Naive thymus-derived CD8-positive, alpha-beta T cell (primary cell): ENCODE measurements at regions not wholly inside any gene's neighbourhood (a gene's known extent, or its start where the extent isn't known, plus 50 kb on each side); places are given as distances from the start of the nearest gene placed in this dataset.

Experiments used
- ATAC-seq, 2 donors: fragments of 150-1000 bp; cut with Tn5 transposase in 1 of 2; sonication (Bioruptor Pico), chemical (Tn5 transposase) in 1 of 2; 1 replicate in 1 of 2; 2 replicates in 1 of 2; pipeline ENCODE4 v1.10.0; 2021; ENCODE audit warnings: mild to moderate bottlenecking in 2 of 2, moderate library complexity in 2 of 2
- POLR2A ChIA-PET: fragments of 350-600 bp; sonication (Branson Sonifier 250); formaldehyde crosslinking; loops from one replicate; lab custom pipeline; 2021; ENCODE audit warnings: antibody characterized with exemption; lab: Charles Lee
- DNase-seq, 10 donors: peaks; one replicate each; pipeline versions ENCODE4 v3.0.0 to v3.0.0-alpha.2; 2020 to 2022
- H3K27ac Mint-ChIP-seq, 10 donors: one replicate each; pipeline ENCODE4 v1.8.0; 2020 to 2022; ENCODE audit warnings: mild to moderate bottlenecking in 10 of 10, mixed read lengths in 10 of 10, moderate library complexity in 4 of 10, inconsistent platforms in 1 of 10
- H3K27me3 Mint-ChIP-seq, 5 donors: one replicate each; pipeline ENCODE4 v1.8.0; 2021 to 2022; ENCODE audit warnings: mixed read lengths in 5 of 5
- H3K36me3 Mint-ChIP-seq, 3 donors: one replicate each; pipeline ENCODE4 v1.8.0; 2020 to 2022; ENCODE audit warnings: mixed read lengths in 3 of 3, mild to moderate bottlenecking in 2 of 3, inconsistent platforms in 1 of 3
- H3K4me1 Mint-ChIP-seq, 4 donors: one replicate each; pipeline ENCODE4 v1.8.0; 2021 to 2022; ENCODE audit warnings: mixed read lengths in 4 of 4
- H3K4me3 Mint-ChIP-seq, 10 donors: one replicate each; pipeline ENCODE4 v1.8.0; 2020 to 2022; ENCODE audit warnings: mild to moderate bottlenecking in 10 of 10, mixed read lengths in 10 of 10, moderate library complexity in 6 of 10, inconsistent platforms in 1 of 10
- H3K9me3 Mint-ChIP-seq, 9 donors: one replicate each; pipeline ENCODE4 v1.8.0; 2020 to 2022; ENCODE audit warnings: mixed read lengths in 9 of 9, mild to moderate bottlenecking in 3 of 9, inconsistent platforms in 1 of 9, moderate library complexity in 1 of 9

DNA sequence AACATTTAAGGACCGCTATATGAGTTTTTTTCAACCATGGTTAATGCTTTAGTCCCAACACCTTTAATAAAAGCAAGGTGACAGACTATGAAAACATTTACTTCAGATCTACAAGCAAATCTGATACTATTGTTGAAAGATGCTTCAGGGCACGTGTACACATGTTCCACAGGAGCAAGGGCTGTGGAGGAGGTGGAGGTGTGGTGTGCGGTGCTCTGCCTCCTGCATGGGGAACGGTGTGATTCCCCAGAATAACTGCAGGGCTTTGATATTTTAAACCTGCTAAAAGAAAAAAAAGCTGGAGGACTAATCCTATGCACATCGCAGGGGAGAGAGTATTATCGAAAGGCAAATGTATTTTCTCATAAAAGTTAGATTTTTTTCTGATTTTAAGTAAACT is 188.1 kb upstream of the CEP162 start:
- Mint-ChIP-seq H3K36me3 (no peaks in the 10 kb centered on the region), H3K4me1 (no peaks in the 10 kb centered on the region), H3K9me3 (peaks cover 0 to 5% (median 0%) of the 10 kb centered on the region in 9 donors), H3K4me3 (no peak overlapping the region), H3K27ac (no peak overlapping the region), H3K27me3 (peaks cover 0 to 10% (median 3%) of the 10 kb centered on the region in 5 donors)
- DNase-seq (no peak), ATAC-seq (no peak)
- POLR2A ChIA-PET = no interaction called here

DNA sequence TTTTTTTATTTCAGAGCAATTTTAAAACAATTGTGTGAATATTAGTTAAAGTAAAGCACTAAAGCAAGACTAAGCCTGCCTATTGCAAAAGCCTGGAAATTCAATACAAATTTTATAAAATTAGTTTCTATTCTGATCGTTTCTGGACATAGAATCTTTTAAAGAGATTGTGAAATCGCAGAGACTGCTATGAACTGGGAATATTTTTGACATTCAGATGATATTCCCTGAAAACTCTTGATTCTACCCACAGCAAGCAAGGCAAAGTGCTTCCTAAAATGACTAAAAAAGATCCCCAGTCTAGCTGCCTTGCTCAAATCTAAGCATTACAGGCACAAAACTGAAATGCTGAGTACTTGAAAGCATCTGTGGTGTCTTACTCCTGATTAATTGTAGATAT is 187.6 kb upstream of the CEP162 start:
- H3K36me3 Mint-ChIP-seq = no peaks in the 10 kb centered on the region
- peaks cover 0 to 8% (median 3%) of the 10 kb centered on the region in 5 donors for H3K27me3 Mint-ChIP-seq
- H3K4me3 Mint-ChIP-seq = no peak overlapping the region
- peaks cover 0 to 5% (median 0%) of the 10 kb centered on the region in 9 donors for H3K9me3 Mint-ChIP-seq
- H3K27ac Mint-ChIP-seq = no peak overlapping the region
- no peaks in the 10 kb centered on the region for H3K4me1 Mint-ChIP-seq
- ATAC-seq (no peak), DNase-seq (no peak)
- POLR2A ChIA-PET = no interaction called here

DNA sequence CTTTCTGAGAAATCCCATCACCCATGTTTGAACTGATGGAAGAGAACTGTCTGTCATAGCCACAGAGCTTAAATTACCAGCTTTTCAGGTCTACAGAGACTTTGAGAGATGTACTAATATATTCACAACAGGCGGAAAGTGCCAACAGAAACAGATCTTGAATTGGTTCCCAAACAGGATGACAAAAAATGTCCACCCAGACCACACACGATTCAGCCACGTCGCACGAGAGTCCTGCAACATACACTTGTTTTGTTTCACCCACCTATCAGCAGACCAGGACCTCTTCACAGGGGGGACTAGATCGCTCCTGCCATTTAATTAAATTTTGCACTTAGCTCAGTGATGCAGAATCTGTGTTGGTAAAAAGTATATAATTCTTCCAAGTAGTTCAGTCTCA is 187.1 kb upstream of the CEP162 start:
- H3K27me3 Mint-ChIP-seq = peaks cover 0 to 8% (median 3%) of the 10 kb centered on the region in 5 donors
- no peak overlapping the region for H3K27ac Mint-ChIP-seq
- peaks cover 0 to 5% (median 0%) of the 10 kb centered on the region in 9 donors for H3K9me3 Mint-ChIP-seq
- no peak overlapping the region for H3K4me3 Mint-ChIP-seq
- H3K4me1 Mint-ChIP-seq = no peaks in the 10 kb centered on the region
- DNase-seq = no peak
- no peak for ATAC-seq
- no peaks in the 10 kb centered on the region for H3K36me3 Mint-ChIP-seq
- POLR2A ChIA-PET = no interaction called here

DNA sequence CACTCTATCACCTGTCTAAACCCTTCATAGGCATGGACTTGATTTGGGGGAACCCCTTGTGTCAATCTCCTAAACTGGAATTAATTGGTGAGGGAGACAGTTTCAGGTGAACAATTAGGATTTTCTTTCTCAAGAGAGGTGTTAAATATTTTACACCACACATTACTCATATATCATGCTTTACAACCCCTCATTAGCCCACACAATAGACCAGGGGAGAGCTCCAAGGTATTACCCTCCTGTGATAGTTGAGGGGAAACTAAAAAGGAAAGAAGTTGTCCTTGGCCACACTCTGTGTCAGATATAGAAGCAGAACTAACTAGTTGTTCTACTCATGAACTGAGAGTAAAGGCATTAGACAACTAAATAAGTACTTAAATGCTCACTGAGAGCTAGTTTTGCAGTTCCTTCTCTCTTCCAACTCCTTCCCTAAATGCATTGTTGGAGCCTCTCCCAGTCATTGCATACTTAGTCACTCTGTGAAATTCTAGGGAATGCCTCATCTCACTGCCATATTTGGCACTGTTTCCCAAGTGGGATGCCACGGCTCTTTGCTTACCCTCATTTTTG is 183.7 kb upstream of the CEP162 start:
- POLR2A ChIA-PET = no interaction called here
- peaks cover 0 to 3% (median 0%) of the 10 kb centered on the region in 9 donors for H3K9me3 Mint-ChIP-seq
- peaks cover 0 to 4% (median 0%) of the 10 kb centered on the region in 5 donors for H3K27me3 Mint-ChIP-seq
- H3K27ac Mint-ChIP-seq = no peak overlapping the region
- ATAC-seq (no peak), DNase-seq (no peak)
- H3K4me1 Mint-ChIP-seq = no peaks in the 10 kb centered on the region
- no peaks in the 10 kb centered on the region for H3K36me3 Mint-ChIP-seq
- H3K4me3 Mint-ChIP-seq = no peak overlapping the region

DNA sequence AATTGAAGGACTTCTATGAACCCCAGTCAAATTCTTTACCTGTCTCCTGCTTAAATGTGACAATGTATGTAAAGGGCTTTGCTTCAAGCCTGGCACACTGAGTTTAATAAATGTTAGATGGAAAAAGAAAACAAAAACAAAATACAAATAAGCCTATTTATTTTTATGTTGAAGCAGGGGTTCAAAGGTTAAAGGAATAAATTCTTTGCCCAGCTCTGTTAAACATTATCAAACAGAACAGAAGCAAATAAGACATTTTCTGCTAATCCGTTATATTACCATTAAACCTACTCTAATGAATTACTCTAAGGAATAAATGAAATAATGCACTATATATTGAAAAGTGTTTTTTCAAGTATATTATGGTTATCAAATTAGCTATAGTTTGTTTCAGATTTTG is 182.5 kb upstream of the CEP162 start:
- POLR2A ChIA-PET = no interaction called here

DNA sequence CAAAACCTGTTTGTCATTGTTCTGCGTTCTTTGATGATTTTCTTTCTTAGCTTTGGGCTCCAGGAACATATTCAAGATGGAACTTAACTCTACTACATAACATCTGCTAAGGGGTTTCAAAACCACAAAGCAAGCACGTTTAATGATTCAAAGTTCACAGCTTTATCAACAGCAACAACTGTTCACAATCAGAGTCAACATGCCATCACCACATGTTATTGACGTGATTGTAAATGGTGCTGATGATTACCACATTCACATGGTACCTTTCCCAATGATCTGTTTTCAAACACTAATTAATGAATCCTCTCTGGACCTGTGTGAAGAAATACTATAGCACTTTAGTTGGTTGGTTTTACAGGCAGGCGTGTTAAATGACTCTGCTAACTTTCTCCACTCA is 180.6 kb upstream of the CEP162 start:
- no peak for ATAC-seq
- H3K4me3 Mint-ChIP-seq = no peak overlapping the region
- no peaks in the 10 kb centered on the region for H3K36me3 Mint-ChIP-seq
- no peak overlapping the region for H3K27ac Mint-ChIP-seq
- DNase-seq = no peak
- H3K9me3 Mint-ChIP-seq = peaks cover 0 to 3% (median 0%) of the 10 kb centered on the region in 9 donors
- H3K27me3 Mint-ChIP-seq = peaks cover 0 to 2% (median 0%) of the 10 kb centered on the region in 5 donors
- H3K4me1 Mint-ChIP-seq = no peaks in the 10 kb centered on the region
- POLR2A ChIA-PET = no interaction called here

More for the DNA sequence above, 182.5 kb upstream of the CEP162 start:
- Mint-ChIP-seq H3K9me3 (peaks cover 0 to 3% (median 0%) of the 10 kb centered on the region in 9 donors), H3K4me3 (no peak overlapping the region), H3K27ac (no peak overlapping the region), H3K4me1 (no peaks in the 10 kb centered on the region), H3K27me3 (peaks cover 0 to 4% (median 0%) of the 10 kb centered on the region in 5 donors), H3K36me3 (no peaks in the 10 kb centered on the region)
- no peak for DNase-seq
- no peak for ATAC-seq

DNA sequence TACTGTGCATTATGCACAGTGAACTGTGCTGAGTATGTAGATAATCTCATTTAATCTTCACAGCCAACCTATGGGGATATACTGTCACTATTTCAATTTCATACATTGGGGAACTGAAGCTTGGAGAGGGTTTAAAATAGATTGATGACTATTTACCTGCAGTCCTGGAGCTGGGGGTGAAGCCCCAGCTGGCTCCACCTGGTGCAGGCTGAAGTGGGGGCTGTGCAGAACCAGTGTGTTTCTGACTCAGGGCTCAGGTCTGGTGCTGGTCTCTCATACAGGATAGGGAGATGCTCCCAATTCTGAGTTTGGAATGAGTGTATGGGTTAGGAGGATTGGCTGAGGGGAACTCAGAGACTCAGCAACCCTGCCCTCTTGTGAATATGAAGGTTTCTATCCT is 176.1 kb upstream of the CEP162 start:
- peaks cover 0 to 4% (median 0%) of the 10 kb centered on the region in 5 donors for H3K27me3 Mint-ChIP-seq
- ATAC-seq (no peak), DNase-seq (no peak)
- H3K9me3 Mint-ChIP-seq = peaks cover 0 to 7% (median 0%) of the 10 kb centered on the region in 9 donors
- H3K4me3 Mint-ChIP-seq = no peak overlapping the region
- no peaks in the 10 kb centered on the region for H3K36me3 Mint-ChIP-seq
- H3K27ac Mint-ChIP-seq = no peak overlapping the region
- H3K4me1 Mint-ChIP-seq = no peaks in the 10 kb centered on the region
- POLR2A ChIA-PET = no interaction called here

DNA sequence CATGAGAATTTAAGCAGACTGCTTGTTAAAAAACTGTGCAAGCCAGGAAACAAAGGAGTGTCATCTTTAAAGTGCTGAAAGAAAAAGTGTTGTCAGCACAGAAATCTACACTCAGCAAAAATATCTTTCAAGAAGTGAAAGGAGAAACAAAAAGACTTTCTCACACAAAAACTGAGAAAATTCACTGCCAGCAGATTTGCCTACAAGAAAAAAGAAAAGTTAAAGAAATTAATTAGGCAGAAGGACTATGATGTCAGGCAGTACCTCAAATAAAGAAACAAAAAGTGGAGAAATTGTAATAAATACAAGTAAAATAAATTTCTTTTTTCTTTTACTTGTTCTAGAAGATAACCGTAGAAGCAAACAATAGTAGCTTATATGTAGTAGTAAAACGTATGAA is 171.6 kb upstream of the CEP162 start:
- DNase-seq = no peak
- H3K4me3 Mint-ChIP-seq = no peak overlapping the region
- POLR2A ChIA-PET = no interaction called here
- peaks cover 0 to 15% (median 0%) of the 10 kb centered on the region in 9 donors for H3K9me3 Mint-ChIP-seq
- H3K36me3 Mint-ChIP-seq = no peaks in the 10 kb centered on the region
- peaks cover 0 to 5% (median 4%) of the 10 kb centered on the region in 5 donors for H3K27me3 Mint-ChIP-seq
- no peak for ATAC-seq
- H3K27ac Mint-ChIP-seq = no peak overlapping the region
- H3K4me1 Mint-ChIP-seq = no peaks in the 10 kb centered on the region

DNA sequence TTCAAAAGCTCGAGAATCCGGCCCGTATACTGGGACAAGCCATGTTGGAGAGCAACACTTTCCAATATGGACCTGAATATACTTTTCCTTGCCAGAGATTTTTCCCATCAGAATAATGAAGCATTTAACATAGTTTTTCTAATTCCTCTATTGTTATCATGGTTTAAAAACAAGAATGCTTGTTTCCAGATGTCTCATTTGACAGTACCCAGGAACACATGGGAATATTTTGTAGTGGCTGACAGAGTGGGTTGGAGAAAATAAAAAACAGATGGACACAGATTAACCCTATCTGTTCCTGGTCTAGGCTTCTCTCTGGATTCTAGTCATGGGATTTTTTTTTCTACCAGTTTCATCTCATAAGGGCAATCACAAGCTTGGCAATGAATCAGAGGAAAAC is 164.8 kb upstream of the CEP162 start:
- no peak overlapping the region for H3K27ac Mint-ChIP-seq
- POLR2A ChIA-PET = no interaction called here
- H3K27me3 Mint-ChIP-seq = peaks cover 0 to 15% (median 3%) of the 10 kb centered on the region in 5 donors
- peaks cover 0 to 11% (median 0%) of the 10 kb centered on the region in 3 donors for H3K36me3 Mint-ChIP-seq
- no peak for ATAC-seq
- no peaks in the 10 kb centered on the region for H3K4me1 Mint-ChIP-seq
- peaks cover 1 to 24% (median 6%) of the 10 kb centered on the region in 9 donors for H3K9me3 Mint-ChIP-seq
- DNase-seq = no peak
- H3K4me3 Mint-ChIP-seq = no peak overlapping the region

DNA sequence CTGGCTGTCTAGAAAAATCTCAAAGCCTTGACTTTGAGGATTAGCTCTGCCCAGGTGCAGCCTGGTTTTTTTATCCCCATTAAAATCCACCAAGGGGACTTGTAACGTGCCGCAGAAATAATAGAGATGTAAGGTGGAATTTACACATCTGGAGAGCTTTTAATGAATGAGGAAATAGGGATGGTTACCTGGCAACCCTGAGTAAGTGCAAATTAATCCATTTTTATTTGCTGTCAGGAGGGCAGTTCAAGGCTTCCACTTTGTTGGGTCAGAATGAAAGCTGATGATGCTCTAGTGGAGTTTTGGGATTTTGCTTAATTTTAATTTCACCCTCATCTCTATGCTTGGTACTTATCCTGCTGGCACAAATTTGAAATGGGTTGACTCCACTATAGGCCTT is 163.4 kb upstream of the CEP162 start:
- POLR2A ChIA-PET = no interaction called here
- DNase-seq = no peak
- Mint-ChIP-seq H3K36me3 (peaks cover 0 to 12% (median 0%) of the 10 kb centered on the region in 3 donors), H3K27me3 (peaks cover 0 to 15% (median 1%) of the 10 kb centered on the region in 5 donors), H3K4me1 (no peaks in the 10 kb centered on the region), H3K27ac (no peak overlapping the region), H3K4me3 (no peak overlapping the region), H3K9me3 (peaks cover 1 to 30% (median 7%) of the 10 kb centered on the region in 9 donors)
- ATAC-seq = no peak

DNA sequence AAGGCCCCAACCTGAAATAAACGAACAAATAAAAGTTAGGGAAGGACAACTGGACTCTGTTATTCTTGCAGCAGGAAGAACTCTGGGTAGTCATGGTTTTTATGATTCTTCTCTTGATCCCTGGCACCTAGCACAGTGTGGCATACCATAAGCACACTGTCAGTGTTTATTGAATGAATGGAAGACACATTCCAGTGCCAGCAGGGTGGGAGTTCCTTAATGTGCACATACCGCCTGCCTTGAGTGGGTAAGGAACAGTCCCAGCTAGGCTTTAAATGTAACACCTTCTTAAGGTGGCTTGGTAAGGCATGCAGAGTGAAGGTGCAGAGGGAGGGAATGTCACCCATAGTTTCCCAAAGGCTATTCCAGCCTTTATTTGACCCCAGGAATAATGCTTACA is 162.9 kb upstream of the CEP162 start:
- POLR2A ChIA-PET = no interaction called here
- H3K27me3 Mint-ChIP-seq = peaks cover 0 to 15% (median 1%) of the 10 kb centered on the region in 5 donors
- H3K27ac Mint-ChIP-seq = no peak overlapping the region
- DNase-seq = no peak
- no peak for ATAC-seq
- no peaks in the 10 kb centered on the region for H3K4me1 Mint-ChIP-seq
- peaks cover 0 to 12% (median 0%) of the 10 kb centered on the region in 3 donors for H3K36me3 Mint-ChIP-seq
- H3K4me3 Mint-ChIP-seq = no peak overlapping the region
- peaks cover 1 to 35% (median 9%) of the 10 kb centered on the region in 9 donors for H3K9me3 Mint-ChIP-seq

DNA sequence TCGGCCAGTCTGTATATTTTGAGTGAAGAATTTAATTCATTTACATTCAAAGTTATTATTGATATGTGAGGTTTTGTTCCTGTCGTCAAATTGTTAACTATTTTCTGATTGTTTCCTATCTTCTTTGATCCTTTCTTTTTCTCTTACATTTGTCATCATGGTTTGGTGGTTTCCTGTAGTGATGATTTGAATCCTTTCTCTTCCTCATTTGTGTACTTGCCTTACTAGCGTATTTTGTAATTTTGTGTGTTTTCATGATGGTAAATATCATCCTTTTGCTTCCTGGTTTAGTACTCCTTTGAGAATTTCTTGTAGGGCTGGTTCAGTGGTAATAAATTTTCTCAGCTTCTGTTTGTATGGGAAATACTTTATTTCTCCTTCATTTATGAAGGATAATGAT is 151.7 kb upstream of the CEP162 start:
- Mint-ChIP-seq H3K9me3 (peaks cover 0 to 16% (median 7%) of the 10 kb centered on the region in 9 donors), H3K27ac (no peak overlapping the region), H3K4me3 (no peak overlapping the region), H3K36me3 (no peaks in the 10 kb centered on the region), H3K4me1 (no peaks in the 10 kb centered on the region), H3K27me3 (peaks cover 0 to 4% (median 0%) of the 10 kb centered on the region in 5 donors)
- POLR2A ChIA-PET = no interaction called here
- DNase-seq = no peak
- no peak for ATAC-seq

DNA sequence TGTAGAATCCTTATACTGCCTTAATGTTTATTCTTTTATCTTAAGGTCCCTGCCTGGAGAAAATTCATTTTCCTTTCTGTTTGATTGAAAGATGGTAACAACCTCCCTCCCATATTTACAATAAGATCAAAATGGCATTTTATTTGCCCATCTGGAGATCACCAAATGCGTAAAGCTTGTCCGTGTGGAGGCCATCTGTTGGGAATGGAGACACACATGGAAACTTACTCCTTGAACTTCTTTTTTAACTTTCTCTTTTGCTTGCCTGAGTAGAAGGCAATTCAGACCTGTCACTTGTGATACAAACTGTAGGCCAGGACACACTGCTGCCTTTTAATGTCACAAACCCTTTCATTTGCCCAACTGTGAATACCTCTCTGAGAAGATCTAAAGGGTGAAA is 144.8 kb upstream of the CEP162 start:
- Mint-ChIP-seq H3K36me3 (peaks cover 0 to 6% (median 0%) of the 10 kb centered on the region in 3 donors), H3K4me1 (no peaks in the 10 kb centered on the region), H3K27ac (no peak overlapping the region), H3K27me3 (peaks cover 0 to 4% (median 0%) of the 10 kb centered on the region in 5 donors), H3K4me3 (no peak overlapping the region), H3K9me3 (peaks cover 0 to 16% (median 3%) of the 10 kb centered on the region in 9 donors)
- no peak for ATAC-seq
- DNase-seq = no peak
- POLR2A ChIA-PET = no interaction called here

DNA sequence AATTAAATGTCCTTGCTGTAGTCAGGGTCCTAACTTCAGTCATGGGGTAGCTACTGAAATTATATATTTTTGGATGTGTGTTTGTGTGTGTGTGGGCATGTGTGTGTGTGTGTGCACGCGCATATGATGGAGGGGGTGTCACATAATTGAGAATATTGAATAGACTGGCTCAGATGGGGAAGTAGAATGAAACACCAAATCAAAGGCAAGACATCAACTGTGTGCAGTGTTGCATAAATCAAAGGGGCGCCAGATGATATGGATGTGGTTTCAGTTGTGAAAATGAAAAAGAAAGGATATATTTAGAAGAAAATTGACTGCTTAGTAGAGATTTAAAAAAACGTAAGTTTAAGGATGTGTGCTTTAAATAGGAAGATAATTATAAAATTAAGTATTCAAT is 144.2 kb upstream of the CEP162 start:
- no peak overlapping the region for H3K27ac Mint-ChIP-seq
- H3K27me3 Mint-ChIP-seq = peaks cover 0 to 4% (median 0%) of the 10 kb centered on the region in 5 donors
- peaks cover 0 to 6% (median 0%) of the 10 kb centered on the region in 3 donors for H3K36me3 Mint-ChIP-seq
- no peaks in the 10 kb centered on the region for H3K4me1 Mint-ChIP-seq
- no peak overlapping the region for H3K4me3 Mint-ChIP-seq
- DNase-seq (no peak), ATAC-seq (no peak)
- POLR2A ChIA-PET = no interaction called here
- peaks cover 0 to 16% (median 3%) of the 10 kb centered on the region in 9 donors for H3K9me3 Mint-ChIP-seq
